ENCODE measurements at regions not wholly inside any gene's neighbourhood (a gene's known extent, or its start where the extent isn't known, plus 50 kb on each side); places are given as distances from the start of the nearest gene placed in this dataset.
"Not testable (repeated sequence)": the region's sequence is repeated elsewhere in the genome, so short reads cannot be mapped to it uniquely, and the experiment has no call there.

- no peak for DNase-seq (ENCODE audit: low read depth)
These were observed 289.1 kb downstream of the MBD2 start for GRCh38 chr18:53935399-53935798.

GRCh38 chr18:53920312-53921075 is 304.0 kb downstream of the MBD2 start:
- no peak for DNase-seq (ENCODE audit: low read depth)

DNA sequence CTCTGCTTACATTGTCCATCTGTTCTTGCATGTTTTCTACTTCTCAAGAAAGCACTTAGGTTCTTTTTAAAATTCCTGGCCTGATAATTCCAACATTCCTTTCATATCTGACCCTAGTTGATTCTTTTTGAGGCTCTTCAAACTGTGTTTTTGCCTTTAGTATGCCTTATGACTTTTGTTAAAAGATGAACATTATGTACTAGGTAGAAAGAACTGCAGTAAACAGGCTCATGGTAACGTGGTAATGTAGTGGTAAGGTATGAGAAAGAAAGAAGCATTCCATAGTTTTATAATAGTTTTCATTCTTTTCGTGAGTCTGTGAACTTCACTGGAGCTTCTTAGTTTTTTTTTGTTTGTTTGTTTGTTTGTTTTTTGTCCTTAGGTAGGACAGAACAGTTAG is 306.4 kb downstream of the MBD2 start:
- DNase-seq (ENCODE audit: low read depth) = no peak

GRCh38 chr18:53911200-53911599 is 313.3 kb downstream of the MBD2 start:
- DNase-seq (ENCODE audit: low read depth) = no peak

DNA sequence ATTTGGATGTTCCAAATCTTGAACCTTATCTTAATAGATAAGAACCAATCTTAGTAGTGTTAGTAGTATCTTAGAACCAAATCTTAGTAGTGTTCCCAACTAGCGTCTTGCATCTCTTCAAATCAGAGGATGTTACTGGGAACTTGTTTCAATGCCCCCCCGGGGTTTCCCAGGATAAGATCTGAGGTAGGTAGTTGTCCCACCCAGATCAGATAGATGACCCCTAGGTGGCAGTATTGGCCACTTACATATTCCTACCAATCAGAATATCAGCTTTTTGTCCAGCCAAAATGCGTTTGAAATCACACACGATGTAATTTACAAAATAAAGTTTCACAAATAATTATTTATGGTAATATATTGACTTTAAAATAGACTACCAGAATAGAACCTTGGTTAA is 314.8 kb downstream of the MBD2 start:
- no peak for DNase-seq (ENCODE audit: low read depth)

DNA sequence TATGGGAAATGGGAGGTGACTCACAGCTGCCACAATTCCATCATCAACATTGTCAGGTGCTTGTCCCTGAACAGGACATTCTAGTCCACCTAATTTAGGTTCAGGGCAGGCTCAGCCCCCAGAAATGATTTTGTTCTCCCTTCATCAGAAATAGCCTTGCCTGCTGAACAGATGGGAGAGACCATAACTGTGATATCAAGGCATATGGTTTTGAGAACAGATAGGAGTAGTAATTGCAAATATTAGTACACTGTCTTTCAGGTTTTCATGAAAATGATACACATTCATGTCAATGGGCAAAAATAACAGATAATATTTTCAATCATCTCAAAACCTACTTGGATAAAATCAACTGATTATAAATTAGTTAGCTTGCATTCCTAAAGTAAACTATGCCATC is 316.5 kb downstream of the MBD2 start:
- no peak for DNase-seq (ENCODE audit: low read depth)

GRCh38 chr18:53906681-53907080 is 317.8 kb downstream of the MBD2 start:
- no peak for DNase-seq (ENCODE audit: low read depth)

DNA sequence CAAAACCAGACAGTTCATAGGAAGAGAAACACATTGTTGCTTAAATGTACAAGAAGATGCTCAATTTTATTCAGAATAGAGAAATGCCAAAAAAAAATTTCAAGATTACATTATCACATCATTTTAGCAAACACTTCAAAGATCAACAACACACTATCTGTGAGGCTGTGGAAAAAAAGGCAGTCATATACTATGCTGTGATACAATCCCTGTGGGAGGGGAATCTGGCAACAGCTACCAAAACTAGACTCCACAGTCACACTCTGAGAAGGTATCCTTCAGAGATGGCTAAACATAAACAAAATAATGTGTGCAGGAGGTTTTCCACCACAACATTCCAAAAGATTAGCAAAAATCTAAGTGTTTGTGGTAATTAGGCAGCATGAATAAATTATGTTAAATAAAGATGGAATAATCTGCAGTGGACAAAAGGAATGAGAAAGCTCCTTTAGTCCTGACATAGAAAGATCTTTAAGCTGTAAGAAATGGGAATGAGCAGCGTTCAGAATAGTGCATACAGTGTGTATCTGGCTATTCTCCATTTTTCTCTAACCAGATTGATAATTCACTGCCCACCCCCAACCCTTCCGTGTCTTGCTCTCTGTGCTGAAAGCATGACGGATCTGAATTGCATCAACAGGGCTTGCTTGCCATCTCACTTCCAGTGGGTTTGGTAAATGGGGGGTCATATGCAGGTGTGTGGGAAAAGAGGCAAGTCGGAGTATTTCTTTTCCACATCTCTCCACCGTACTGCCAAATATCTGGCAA is 329.6 kb downstream of the MBD2 start:
- DNase-seq (ENCODE audit: low read depth) = no peak

DNA sequence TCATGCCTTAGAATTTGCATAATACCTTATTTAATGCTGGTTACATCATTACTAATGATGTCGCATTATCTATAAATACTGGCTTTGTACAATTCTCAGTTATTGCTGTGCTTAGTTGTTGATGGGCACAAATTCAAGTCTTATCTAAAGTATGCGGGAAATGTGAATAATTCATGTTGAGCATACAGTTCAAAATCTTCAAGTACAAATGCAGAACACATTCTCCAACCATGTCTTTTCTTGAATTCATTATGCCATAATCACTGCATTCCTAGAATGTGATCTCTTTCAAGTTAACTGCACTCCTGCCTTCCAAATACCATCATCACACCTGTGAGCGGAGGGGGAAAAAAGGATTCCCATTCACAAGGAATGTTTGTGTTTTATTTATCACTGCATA is 337.0 kb downstream of the MBD2 start:
- DNase-seq (ENCODE audit: low read depth) = no peak

DNA sequence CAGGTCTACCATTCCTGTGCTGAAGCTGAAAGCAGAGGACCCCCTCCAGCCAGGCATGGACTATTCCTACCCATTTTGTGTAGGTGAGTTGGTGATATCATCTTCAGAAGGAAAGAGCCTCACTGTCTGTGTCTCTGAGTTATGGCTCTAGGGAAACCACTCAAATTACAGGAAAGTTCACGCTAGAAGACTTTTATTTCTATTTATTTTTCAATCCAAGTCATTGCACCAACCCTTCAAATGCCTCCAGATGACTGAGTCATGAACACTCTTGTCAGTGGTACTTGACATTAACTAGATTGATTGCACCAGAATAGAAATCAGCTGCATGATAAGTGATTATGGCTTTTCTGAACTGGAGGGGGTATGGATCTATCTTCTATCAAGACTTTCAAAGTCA is 338.4 kb downstream of the MBD2 start:
- no peak for DNase-seq (ENCODE audit: low read depth)

DNA sequence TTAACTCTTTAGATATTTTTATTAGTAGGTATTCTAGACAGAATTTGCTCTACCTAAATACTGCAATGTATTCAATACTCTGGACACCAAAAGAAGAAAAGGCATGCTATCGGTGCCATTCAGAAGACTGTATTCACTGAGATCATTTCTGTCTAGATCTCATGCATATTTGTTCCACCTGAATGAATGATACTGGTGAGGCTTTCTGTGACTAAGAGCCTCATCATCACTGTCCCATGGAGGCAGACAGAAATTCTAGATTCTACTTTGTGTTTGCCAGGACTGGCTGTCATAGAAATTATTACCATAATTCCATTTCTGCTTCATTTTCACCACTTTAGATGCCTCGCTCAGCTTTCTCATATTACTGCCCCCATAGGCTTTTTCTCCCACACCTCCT is 340.7 kb downstream of the MBD2 start:
- DNase-seq (ENCODE audit: low read depth) = no peak

DNA sequence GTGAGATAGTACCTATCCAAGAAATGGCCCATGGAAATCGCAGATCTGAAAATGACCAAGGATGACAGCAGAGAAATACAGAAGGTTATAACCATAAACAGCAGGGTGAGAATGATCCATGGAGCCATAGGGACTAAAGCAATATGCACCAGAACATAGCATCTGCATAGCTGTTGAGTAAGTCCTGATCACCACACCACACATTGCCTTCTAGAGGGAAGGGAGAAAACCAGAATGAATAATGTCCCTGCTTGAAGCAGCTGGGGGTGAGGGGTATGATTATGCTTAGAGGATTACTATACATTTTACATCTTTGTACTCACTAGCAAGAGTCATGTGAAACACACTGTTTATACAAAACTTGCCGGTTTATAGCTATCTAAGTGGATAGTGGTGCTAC is 350.4 kb downstream of the MBD2 start:
- no peak for DNase-seq (ENCODE audit: low read depth)

- DNase-seq (ENCODE audit: low read depth) = no peak
These were observed 359.7 kb downstream of the MBD2 start for GRCh38 chr18:53864770-53865169.

GRCh38 chr18:53862921-53863320 is 361.5 kb downstream of the MBD2 start:
- DNase-seq (ENCODE audit: low read depth) = no peak

GRCh38 chr18:53861185-53861584 is 363.3 kb downstream of the MBD2 start:
- DNase-seq (ENCODE audit: low read depth) = no peak

- DNase-seq (ENCODE audit: low read depth) = no peak
These were observed 364.7 kb downstream of the MBD2 start for GRCh38 chr18:53859764-53860163.

GRCh38 chr18:53850902-53851301 is 373.6 kb downstream of the MBD2 start:
- DNase-seq (ENCODE audit: low read depth) = no peak

- DNase-seq (ENCODE audit: low read depth) = no peak
These were observed 380.7 kb downstream of the MBD2 start for GRCh38 chr18:53843763-53844162.

GRCh38 chr18:53843113-53843760 is 381.2 kb downstream of the MBD2 start:
- DNase-seq (ENCODE audit: low read depth) = no peak

DNA sequence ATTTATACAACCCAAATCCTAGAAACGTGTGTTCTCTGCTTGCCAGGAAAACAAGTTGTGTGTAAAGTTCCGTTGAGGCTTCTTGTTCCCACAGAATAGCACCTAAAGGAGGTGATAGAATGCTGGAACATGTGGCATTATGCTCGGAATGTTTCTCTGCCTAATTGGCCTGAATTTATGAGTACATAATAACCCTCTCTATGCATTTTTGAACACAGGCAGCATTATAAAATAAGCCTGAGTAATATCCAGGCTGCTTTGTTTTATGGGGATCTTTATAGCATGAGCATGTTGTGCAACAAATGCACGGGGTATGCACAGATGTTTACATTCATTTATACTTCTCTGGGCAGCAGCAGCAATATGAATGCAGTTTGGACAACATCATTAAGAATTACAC is 385.7 kb downstream of the MBD2 start:
- no peak for DNase-seq (ENCODE audit: low read depth)

DNA sequence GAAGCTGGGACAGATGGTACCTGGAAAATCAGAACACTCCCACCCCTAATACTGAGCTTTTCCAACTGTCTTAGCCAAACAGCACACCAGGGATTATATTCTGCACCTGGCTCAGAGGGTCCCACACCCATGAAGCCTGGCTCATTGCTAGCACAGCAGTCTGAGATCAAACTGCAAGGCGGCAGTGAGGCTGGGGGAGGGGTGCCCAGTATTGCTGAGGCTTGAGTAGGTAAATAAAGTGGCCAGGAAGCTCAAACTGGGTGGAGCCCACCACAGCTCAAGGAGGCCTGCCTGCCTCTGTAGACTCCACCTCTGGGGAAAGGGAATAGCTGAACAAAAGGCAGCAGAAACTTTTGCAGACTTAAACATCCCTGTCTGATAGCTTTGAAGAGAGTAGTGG is 403.3 kb downstream of the MBD2 start:
- not testable (repeated sequence) for DNase-seq (ENCODE audit: low read depth)

DNA sequence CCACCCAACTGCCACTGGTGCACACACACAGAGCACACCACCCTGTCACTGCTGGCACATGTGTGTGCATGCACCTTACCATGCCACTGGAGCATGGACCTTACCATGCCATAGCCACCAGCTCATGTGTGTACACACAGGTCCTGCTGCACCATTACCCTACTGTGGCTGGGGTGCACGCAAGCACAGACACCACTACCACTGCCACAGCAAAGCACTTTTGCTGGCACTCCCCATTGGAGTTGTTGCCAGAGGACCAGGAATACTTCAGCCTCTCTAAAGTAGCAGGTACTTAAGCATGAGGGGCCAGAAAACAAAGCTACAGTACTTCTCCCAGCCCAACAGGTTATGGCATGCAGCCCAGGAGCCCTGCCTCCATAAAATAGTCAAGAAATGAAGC is 404.8 kb downstream of the MBD2 start:
- no peak for DNase-seq (ENCODE audit: low read depth)

- no peak for DNase-seq (ENCODE audit: low read depth)
These were observed 405.3 kb downstream of the MBD2 start for GRCh38 chr18:53819174-53819573.

All from GM04503 (cell line).